ENCODE measurements at regions not wholly inside any gene's neighbourhood (a gene's known extent, or its start where the extent isn't known, plus 50 kb on each side); places are given as distances from the start of the nearest gene placed in this dataset.
A peak's percentile ranks its signal among the peaks of the same experiment; 100 is the strongest.

GRCh38 chr6:37106051-37106363 is 63.9 kb upstream of the PIM1 start:
- no peak overlapping the region for H3K4me3 ChIP-seq (ENCODE audit: control insufficient read depth, low read depth, low read length)
- DNase-seq (ENCODE audit: low read depth): no peak
- no peak for TF ChIP-seq CTCF (conservative IDR thresholded peaks at IDR 0.05; ENCODE audit: control insufficient read depth, insufficient read depth, low read depth, low read length)

GRCh38 chr6:37106554-37106953 is 63.4 kb upstream of the PIM1 start:
- H3K4me3 ChIP-seq (ENCODE audit: control insufficient read depth, low read depth, low read length): no peak overlapping the region
- DNase-seq (ENCODE audit: low read depth): no peak
- no peak for TF ChIP-seq CTCF (conservative IDR thresholded peaks at IDR 0.05; ENCODE audit: control insufficient read depth, insufficient read depth, low read depth, low read length)

GRCh38 chr6:37106982-37107491 is 62.9 kb upstream of the PIM1 start:
- no peak for TF ChIP-seq CTCF (conservative IDR thresholded peaks at IDR 0.05; ENCODE audit: control insufficient read depth, insufficient read depth, low read depth, low read length)
- DNase-seq (ENCODE audit: low read depth): no peak
- no peak overlapping the region for H3K4me3 ChIP-seq (ENCODE audit: control insufficient read depth, low read depth, low read length)

- no peak for TF ChIP-seq CTCF (conservative IDR thresholded peaks at IDR 0.05; ENCODE audit: control insufficient read depth, insufficient read depth, low read depth, low read length)
- DNase-seq (ENCODE audit: low read depth): no peak
- H3K4me3 ChIP-seq (ENCODE audit: control insufficient read depth, low read depth, low read length): no peak overlapping the region
Measured at GRCh38 chr6:37109714-37110499, 60.0 kb upstream of the PIM1 start.

- DNase-seq (ENCODE audit: low read depth): peak; percentile 59
- no peak for TF ChIP-seq CTCF (conservative IDR thresholded peaks at IDR 0.05; ENCODE audit: control insufficient read depth, insufficient read depth, low read depth, low read length)
- no peak overlapping the region for H3K4me3 ChIP-seq (ENCODE audit: control insufficient read depth, low read depth, low read length)
Measured at GRCh38 chr6:37110500-37111461, 59.2 kb upstream of the PIM1 start.

GRCh38 chr6:37113976-37114375 is 56.0 kb upstream of the PIM1 start:
- no peak overlapping the region for H3K4me3 ChIP-seq (ENCODE audit: control insufficient read depth, low read depth, low read length)
- DNase-seq (ENCODE audit: low read depth): no peak
- TF ChIP-seq CTCF (conservative IDR thresholded peaks at IDR 0.05; ENCODE audit: control insufficient read depth, insufficient read depth, low read depth, low read length): no peak

All from fibroblast of mammary gland (primary cell).